Colonic mucosa (tissue), 4 donors: ENCODE measurements at regions not wholly inside any gene's neighbourhood (a gene's known extent, or its start where the extent isn't known, plus 50 kb on each side); places are given as distances from the start of the nearest gene placed in this dataset.

Experiments used
- DNase-seq: peaks from one replicate; pipeline ENCODE4 v3.0.0-alpha.2; 2020
- H3K27ac ChIP-seq: fragments of 200-600 bp; one replicate; pipeline ENCODE4 v1.8.0; 2021
- H3K27me3 ChIP-seq: fragments of 200-600 bp; one replicate; pipeline ENCODE4 v1.8.0; 2021
- H3K36me3 ChIP-seq: fragments of 200-600 bp; one replicate; pipeline ENCODE4 v1.8.0; 2021
- H3K4me1 ChIP-seq: fragments of 200-600 bp; one replicate; pipeline ENCODE4 v1.8.0; 2021; ENCODE audit warnings: mild to moderate bottlenecking
- H3K4me3 ChIP-seq: fragments of 200-600 bp; one replicate; pipeline ENCODE4 v1.8.0; 2021
- H3K9ac ChIP-seq, 2 donors: one replicate each; pipeline ENCODE4 v1.7.0; 2013; ENCODE audit warnings: control low read depth in 2 of 2, low read depth in 2 of 2, low read length in 2 of 2
- H3K9me3 ChIP-seq: fragments of 200-600 bp; one replicate; pipeline ENCODE4 v1.8.0; 2021
- intact Hi-C: fragments of 100-400 bp; cut with DNase I; formaldehyde crosslinking; loops from one replicate; pipeline ENCODE4 v1.14.1; 2022
- TF ChIP-seq, protein P1 (sequence below): fragments of 200-600 bp; IDR thresholded peaks from one replicate; pipeline ENCODE4 v1.8.0; 2022; ENCODE audit warnings: antibody characterized with exemption, mild to moderate bottlenecking
- donor health status: healthy.
- donor health status: DM: no; HTN: no; CAD: no.
- donor health status: DM: no; HTN: no; CAD: no.

DNA sequence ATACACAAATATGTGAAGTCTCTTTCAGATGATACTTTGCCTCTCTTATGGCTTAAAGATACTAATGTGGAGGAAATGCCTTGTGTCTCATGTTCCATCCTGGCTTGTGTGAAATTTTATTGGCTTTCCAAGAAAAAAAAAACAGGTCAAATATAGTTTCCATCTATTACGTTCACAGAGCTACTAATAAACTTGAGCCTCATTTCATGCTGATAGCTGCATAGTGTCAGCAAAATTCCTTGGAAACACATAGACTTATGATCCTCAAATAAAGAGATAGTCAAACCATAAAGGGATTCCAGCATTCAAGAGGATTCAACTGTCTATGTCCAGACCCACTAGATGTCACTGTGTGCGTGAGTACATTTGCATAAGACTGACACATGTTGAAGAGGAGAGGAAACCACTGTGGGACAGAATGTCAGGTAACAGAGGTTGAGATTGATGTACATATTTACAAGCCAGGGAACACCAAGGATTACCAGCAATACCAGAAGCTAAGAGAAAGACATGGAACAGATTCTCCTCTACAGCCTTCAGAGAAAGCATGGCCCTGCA lies 266.6 kb downstream of the COL12A1 start:
- Histone ChIP-seq H3K9ac (no peak overlapping the region), H3K27me3 (no peaks in the 10 kb centered on the region), H3K9me3 (no peaks in the 10 kb centered on the region), H3K4me1 (no peaks in the 10 kb centered on the region), H3K36me3 (no peaks in the 10 kb centered on the region), H3K27ac (no peak overlapping the region), H3K4me3 (no peak overlapping the region)
- TF ChIP-seq, protein P1, sequence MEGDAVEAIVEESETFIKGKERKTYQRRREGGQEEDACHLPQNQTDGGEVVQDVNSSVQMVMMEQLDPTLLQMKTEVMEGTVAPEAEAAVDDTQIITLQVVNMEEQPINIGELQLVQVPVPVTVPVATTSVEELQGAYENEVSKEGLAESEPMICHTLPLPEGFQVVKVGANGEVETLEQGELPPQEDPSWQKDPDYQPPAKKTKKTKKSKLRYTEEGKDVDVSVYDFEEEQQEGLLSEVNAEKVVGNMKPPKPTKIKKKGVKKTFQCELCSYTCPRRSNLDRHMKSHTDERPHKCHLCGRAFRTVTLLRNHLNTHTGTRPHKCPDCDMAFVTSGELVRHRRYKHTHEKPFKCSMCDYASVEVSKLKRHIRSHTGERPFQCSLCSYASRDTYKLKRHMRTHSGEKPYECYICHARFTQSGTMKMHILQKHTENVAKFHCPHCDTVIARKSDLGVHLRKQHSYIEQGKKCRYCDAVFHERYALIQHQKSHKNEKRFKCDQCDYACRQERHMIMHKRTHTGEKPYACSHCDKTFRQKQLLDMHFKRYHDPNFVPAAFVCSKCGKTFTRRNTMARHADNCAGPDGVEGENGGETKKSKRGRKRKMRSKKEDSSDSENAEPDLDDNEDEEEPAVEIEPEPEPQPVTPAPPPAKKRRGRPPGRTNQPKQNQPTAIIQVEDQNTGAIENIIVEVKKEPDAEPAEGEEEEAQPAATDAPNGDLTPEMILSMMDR, result no peak
- DNase-seq, result no peak
- intact Hi-C loops, result no loop called here

DNA sequence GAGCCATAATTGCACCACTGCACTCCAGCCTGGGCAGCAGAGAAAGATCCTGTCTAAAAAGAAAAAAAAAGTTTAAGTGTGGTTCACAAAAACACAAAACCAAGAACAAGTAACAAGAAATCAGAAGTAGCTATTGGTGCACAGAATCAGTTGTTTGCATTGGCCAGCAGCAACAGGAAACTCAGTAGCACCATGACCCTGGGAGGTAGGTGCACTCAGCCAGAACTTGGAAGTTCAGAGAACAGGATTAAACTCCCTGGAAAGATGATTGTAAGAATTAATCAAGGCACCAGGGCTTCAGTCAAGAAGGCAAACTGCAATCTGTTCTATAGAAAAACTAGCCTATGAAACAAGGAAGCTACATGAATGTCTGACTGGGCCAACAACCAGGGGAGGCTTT lies 267.9 kb downstream of the COL12A1 start:
- H3K9ac ChIP-seq, result no peak overlapping the region
- no peak overlapping the region for H3K4me3 ChIP-seq
- H3K27ac ChIP-seq, result no peak overlapping the region
- TF ChIP-seq, protein P1, result no peak
- intact Hi-C loops, result no loop called here
- DNase-seq, result no peak
- H3K4me1 ChIP-seq, result no peaks in the 10 kb centered on the region
- H3K27me3 ChIP-seq, result no peaks in the 10 kb centered on the region
- no peaks in the 10 kb centered on the region for H3K9me3 ChIP-seq
- no peaks in the 10 kb centered on the region for H3K36me3 ChIP-seq

DNA sequence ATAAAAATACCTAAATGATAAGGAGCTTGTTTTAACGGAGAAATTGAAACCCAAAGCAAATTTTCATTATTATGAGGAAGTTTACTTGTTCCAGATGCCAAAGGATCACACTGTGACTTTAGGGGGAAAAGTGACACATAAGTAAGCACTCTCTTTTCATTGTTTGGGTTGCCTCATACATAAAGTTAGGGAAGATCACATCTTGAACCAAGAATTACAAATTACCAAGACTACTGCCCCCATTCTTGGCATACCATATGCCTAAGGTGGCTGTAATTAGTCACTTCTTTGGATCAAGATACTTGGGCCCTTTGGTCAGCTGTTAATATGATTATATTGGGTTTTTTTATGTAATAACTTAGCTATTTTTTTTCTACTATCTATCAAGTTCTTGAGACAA lies 269.0 kb downstream of the COL12A1 start:
- H3K9me3 ChIP-seq, result no peaks in the 10 kb centered on the region
- no peaks in the 10 kb centered on the region for H3K27me3 ChIP-seq
- H3K9ac ChIP-seq, result no peak overlapping the region
- TF ChIP-seq, protein P1, result no peak
- H3K4me3 ChIP-seq, result no peak overlapping the region
- no peaks in the 10 kb centered on the region for H3K4me1 ChIP-seq
- no peaks in the 10 kb centered on the region for H3K36me3 ChIP-seq
- no peak overlapping the region for H3K27ac ChIP-seq
- intact Hi-C loops, result no loop called here
- no peak for DNase-seq

DNA sequence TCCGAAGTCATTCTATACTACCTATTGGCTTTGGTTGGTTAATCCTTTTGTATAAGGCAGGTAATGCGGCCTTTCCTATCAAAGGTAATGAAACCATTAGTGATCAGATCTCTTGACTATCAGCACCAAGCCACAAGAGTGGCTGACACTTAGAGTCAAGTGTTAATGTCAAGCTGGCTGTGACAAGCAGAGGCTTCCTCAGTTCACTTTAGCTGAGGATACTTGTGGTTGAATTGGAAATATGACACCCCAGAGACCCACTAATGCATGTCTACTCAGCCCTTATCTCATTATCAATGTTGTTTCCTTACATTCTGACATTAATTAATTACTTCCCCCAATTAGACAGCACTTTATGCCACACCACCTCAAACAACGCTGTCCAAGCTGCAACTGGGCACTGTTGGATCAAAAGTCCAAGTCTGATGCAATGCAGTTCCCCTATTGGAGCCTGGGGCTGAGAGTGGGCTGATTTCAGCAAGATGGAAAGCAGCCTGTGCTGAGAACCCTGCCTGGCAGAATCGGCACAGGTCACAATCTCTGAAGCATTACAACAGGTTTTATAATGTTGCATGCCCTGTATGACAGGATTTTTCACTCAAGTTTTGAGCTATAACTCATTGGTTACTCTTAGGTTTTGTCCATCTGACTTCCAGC lies 273.5 kb downstream of the COL12A1 start:
- Histone ChIP-seq H3K27me3 (no peaks in the 10 kb centered on the region), H3K36me3 (no peaks in the 10 kb centered on the region), H3K9ac (no peak overlapping the region), H3K4me1 (no peaks in the 10 kb centered on the region), H3K27ac (no peak overlapping the region), H3K4me3 (no peak overlapping the region), H3K9me3 (no peaks in the 10 kb centered on the region)
- no peak for DNase-seq
- intact Hi-C loops, result no loop called here
- TF ChIP-seq, protein P1, result no peak

DNA sequence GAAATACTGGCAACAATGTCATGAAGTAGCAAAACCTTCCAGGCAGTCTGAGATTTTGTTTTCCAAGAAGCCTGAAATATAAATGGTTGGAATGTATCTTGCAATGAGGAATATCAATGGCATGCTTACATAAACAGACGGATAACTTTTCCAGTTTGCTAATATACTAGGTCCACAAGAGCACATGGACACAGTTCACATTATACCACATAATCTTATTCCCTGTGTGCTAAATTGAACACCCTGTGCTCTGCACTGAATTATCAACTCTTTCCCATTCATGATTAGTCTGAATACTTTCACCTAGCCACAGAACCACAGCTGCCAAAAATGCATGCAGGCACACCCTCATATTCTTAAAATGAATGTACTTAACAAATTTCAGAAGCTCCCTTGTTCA lies 274.3 kb downstream of the COL12A1 start:
- Histone ChIP-seq H3K27ac (no peak overlapping the region), H3K4me3 (no peak overlapping the region), H3K9me3 (no peaks in the 10 kb centered on the region), H3K9ac (no peak overlapping the region), H3K4me1 (no peaks in the 10 kb centered on the region), H3K36me3 (no peaks in the 10 kb centered on the region), H3K27me3 (no peaks in the 10 kb centered on the region)
- TF ChIP-seq, protein P1, result no peak
- intact Hi-C loops, result no loop called here
- no peak for DNase-seq
